GM21367 (cell line): ENCODE measurements at regions not wholly inside any gene's neighbourhood (a gene's known extent, or its start where the extent isn't known, plus 50 kb on each side); places are given as distances from the start of the nearest gene placed in this dataset.

Experiments
- ATAC-seq: cut with Tn5 transposase; IDR thresholded peaks from one replicate; pipeline ENCODE4 v1.9.1; 2021; ENCODE audit not compliant: unreplicated experiment

DNA sequence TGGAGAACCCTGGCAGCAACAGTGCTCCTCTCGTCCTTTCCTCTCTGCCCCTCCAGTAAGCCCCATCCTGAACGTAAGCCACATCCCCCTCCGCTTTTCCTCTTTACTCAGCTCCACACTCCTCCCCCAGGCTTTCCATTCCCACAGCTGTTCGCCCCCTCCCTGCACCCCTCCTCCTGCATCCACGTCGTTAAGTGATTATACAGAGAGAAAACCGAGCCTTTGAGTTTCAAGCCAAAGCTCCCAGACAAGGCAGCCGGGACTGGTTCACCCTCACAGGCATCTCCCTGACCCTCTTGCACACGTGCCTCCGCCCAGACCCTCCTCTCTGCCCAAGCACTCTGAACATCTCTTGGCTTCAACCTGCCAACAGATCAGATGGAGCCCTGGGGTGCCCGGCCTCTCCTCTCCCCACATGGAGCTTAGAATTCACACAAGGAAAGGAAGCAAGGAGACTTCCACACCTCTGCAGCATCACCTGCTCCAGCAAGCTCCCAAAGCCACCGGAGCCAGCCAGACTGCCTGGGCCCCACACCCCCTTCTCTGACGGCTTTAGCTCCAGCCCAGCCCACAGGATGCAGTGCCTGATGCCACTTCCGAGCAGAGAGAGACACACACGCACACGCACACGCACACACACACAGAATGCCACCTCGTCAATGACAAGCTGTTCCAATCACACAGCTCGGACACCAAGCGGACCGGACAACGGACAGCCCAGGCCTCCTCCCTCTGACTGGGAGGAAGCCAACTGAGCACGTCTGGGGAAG, 99.9 kb upstream of the CCL2 start:
- no peak for ATAC-seq

DNA sequence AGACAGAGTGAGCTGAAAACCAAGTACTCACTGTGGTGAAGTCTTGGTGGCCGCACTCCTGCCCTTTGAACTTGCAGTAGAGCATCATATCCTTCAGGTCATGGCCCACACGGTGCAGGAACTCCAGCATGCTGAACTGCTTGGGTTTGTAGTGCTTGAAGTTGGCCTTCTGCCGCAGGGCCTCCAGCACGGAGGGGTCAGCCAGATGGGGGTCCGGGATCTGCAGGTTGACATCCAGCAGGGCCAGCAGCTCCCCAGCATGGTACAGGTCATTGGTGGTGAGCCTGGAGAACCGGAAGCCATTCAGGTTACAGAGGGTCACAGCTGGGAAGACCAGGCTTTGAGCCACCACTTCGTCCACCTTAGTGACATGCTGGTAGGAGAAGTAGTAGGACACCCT, 99.1 kb upstream of the CCL2 start:
- ATAC-seq = no peak

DNA sequence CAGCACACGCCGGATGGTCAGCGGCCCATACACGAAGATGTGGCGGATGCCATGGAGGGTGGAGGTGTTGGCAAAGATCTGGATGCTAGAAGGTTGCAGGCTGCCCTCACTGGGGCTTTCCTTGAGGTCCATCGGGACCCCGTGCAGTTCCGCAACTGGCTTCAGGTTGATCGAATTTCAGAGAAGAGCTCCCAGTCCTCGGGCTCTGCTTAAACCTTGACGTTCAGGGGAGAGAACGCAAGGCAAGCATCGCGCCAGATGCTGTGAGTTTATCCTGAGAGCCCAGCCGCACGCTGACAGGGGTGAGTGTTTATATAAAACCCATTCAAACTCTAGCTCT, 98.7 kb upstream of the CCL2 start:
- no peak for ATAC-seq

DNA sequence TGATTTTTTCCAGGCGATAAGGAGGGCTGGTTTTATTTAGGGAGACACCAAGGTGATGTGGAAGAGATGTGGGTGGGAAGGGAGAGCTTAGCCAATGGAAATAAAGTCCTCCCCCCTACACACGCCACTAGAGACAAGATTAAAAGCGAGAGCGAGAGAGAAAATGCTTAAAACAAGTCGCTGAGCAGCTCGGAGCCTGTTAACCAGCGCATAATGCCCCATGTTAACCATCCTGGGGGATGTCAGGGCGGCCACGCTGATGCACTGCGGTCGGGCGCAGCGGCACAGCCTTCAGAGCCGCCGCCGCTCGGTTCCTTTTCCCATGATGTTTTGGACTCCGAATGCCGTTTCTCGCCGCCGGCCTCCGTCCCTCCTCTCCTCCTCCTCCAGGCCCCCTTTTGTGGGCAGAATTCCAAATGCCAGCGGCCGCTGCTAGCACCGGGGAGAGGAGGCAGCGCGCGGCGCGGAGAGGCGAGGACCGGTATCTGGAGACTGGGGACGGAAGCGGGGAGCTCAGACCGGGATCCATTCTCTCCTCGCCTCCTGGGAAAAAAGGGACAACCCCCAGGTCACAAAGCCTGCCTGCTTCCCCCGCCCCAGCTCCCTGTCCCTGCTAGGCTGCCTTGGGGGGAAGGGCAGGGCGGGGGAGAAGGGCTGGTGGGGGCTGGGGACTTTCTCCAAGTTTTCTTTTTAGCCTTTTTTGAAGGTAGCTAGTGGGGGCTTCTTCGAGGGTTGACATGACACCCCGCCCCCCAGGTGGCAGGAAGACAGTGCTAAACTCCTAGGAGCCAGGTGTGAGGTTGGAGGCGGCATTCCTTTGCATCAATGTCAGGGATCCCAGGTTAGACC, 98.1 kb upstream of the CCL2 start:
- ATAC-seq = no peak

DNA sequence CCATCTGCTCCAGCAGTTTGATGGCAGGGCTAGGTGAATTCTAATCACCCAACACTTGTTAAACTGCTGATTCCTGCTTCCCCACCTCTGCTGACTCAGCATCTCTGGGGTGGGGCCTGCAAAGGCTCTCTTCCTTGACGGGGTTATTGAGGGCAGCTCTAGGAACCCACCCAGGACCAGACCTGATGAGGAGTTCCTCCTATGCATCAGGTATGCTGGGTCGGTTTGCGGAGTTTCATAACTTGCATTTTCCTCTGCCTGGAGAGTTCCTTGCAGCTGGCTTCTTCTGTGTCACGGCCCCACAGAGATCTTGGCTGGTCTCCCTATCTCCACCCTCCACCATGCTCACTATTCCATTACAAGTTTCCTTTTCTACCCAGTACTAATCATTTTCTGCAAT, 93.4 kb upstream of the CCL2 start:
- ATAC-seq = no peak

DNA sequence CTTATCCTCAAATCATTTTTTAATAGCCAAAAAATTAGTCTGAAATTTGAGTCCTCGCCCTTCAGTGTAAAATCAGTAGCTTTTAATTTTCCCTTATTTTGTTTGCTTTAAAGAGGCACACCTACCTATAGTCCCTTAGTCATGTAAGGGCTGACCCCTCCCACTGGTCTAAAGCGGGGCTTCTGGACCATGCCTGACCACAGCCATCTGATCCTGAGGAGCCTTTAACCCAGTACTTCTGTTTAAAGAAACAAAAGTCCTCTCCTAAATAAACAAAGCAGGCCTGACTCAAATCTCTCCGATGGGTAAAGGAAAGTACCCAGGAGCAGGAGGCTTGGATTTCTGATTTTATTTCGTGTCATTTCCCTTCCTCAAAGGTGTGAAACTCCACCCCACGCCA, 92.0 kb upstream of the CCL2 start:
- ATAC-seq = no peak

DNA sequence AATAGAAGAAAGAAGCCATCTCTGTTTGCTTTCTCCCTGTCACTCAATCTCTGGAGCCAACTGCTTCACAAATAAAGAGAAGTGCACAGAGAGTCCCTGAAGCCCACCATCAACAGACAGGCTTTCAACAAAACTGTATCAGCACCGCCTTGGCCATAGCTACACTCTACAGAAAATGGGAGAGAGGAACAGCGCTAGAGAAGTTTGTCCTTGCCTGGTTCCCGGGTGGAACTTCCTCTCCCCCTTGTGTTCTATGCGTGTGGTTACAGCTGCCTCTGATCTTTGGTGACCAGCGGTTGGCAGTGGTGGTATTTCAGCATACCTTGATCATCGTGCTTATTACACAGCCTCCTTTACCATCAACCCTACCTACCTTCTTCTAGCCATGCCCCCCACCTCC, 91.4 kb upstream of the CCL2 start:
- no peak for ATAC-seq

DNA sequence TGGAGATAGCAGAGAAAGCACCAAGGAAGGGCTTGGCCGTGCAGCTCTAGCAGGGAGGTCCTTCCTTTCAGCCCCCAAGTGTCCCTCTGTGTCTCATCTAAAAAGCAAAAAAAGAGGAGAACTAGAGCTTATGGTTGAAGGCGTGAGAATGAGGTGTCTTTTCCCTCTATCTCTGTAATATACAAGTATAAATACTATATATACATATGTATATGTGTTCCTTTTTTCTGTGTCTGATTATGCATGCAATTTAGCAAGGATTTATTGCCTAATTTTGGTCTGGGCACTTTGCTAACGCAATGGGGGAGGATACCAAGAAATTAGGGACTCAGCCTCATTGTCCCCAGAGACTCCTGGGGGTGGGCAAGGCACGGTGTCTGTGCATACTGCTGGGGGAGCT, 90.2 kb upstream of the CCL2 start:
- no peak for ATAC-seq

DNA sequence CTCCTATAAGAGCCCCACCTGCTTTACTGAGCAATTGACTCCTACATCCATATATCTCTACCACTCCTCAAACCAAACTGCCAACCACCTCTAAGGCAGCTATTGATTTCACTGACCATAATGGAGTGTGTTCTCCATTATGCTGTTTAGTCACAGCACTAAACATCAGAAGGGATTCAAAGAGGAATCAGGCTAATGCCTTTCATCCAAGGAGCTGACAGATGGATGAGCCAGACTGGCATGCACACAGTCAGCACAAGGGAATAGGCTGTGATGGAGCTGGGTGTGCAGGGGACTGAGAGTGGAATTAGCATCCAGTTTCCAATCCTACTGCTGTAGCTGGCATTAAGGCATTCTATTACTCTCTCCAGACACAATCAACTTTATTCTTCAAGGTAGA, 88.7 kb upstream of the CCL2 start:
- ATAC-seq = no peak

DNA sequence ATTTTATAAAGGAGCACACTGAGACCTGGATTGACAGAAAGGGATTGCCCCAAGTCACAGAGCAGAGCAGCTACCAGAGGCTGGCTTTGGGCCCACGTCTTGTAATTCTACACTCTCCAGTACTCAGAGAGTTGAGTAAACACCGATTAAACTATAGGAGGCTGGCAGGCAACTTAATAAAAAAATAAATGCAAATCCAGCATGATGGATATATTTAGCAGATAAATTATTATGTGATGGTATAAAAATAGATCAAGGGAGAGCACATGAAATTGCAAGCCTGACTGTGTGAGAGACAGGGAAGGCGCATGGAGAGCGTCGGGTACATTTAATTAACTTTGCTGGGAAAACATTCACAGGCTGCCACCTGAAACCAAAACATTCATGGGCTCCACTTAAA, 87.7 kb upstream of the CCL2 start:
- no peak for ATAC-seq

DNA sequence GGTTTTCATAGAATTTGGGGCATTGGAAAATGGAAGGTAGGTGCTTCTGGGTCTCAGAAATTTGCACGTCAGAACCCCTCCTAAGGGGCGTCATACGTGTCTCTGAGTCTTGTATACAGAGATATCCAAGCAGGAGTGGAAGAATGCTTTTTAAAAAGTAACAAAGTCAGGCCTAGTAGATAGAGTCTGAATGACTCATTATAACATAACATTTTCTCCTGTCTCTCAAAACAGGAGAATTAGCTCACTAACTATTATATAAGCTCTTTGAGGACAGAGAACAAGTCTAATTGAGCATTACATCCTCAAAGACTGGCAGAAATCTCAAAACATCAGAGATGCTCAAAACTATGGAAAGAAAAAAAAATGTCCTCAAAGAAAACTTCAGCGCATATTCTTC, 86.1 kb upstream of the CCL2 start:
- ATAC-seq = no peak

DNA sequence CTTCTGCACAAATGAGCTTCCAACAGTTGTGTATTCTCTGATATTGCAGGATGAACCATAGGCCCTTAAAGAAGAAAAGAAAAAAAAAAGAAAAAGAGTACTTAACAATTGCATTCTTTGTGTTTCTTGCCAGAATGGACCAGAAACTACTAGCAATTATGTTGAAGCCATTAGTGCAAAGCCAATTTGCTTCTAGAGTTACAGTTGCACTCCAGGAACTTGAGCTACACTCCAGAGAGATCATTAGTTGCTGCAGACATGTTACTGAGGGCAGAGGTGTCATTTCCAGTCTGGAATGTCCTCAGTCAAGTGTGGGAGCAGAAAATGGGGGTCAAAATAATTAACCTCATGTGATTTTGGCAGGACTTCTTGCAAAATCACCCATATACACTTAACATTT, 85.6 kb upstream of the CCL2 start:
- ATAC-seq = no peak

DNA sequence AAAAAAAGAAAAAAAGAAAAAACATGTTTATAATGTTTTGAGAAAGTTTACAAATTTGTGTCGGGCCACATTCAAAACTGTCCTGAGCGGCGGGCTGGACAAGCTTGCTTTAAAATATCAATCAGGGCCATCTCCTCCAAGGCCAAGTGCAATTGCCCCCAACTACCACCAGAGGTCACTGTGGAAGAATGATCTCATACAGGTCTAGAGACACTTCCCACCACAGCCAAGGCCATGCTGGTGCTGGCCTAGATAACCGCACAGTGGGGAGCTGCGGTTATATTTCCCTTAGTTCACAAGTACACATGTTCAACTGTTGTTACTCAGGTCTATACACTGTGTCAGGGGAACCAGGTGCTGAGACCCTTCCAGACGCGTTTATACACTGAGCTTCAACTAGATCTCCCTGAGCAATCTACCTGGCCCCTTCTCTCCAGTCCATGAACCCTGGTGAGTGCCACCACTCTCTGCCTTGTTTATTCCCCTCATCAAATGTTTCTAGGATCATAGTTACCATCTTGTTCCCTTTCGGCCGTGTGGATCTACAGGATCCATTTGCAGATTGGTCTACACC, 83.8 kb upstream of the CCL2 start:
- no peak for ATAC-seq

DNA sequence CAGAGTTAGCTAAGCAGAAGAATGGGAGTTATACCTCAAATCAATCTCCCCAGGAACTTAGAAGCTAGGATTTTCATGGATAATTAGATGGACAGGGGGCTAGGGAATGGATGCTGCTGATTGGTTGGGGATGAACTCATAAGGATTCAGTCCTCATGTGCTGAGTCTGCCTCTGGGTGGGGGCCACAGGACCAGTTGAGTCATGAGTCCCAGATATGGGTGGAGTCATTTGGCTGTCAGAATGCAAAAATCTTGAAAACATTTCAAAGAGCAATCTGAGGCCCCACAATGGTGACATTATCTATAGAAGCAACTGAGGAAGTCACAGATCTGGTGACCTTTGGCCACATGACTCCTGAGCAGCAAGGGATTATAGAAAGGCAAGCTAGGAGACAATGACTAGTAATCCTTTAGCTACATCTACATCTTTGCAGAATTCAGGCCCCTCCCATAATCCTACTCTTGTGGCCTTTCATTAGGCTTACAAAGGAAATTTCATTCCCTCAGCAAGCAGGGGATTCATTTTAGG, 82.6 kb upstream of the CCL2 start:
- ATAC-seq = no peak

DNA sequence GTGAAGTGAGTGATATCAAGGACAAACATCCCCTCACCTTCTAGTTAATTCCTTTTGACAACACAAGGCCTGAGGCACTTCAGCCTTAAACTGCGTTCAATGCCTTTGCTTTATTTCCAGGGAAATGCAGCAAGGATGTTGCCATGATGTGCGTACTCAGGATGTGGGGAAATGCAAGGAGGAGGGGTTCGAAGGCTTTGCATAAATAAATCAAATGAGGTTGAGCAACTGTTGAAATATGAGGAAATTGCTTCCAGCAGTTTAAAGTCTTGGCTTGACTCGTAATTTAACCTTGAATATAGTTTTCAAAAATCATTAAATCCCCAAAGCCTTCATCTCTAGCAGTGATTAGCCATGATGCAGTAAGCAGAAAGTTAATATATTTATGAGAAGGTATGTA, 81.8 kb upstream of the CCL2 start:
- no peak for ATAC-seq

DNA sequence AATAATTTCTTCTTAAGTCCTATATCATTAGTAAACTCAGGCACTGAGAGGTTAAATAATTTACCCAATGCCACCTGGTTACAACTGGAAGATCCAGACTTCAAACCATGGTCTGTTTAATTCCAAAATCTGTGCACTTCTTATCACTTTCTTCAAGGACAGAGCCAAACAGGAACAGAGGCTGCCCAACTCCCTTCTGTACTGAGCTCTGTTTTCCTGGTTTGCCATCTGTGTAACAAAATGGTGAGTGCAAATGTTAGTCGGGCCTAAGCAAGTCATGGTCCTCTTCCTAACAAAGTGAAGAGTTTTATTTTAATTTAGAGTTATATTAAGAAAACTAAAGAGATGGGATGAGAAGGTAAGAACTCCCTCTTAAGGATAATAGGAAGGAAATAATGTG, 80.6 kb upstream of the CCL2 start:
- no peak for ATAC-seq

DNA sequence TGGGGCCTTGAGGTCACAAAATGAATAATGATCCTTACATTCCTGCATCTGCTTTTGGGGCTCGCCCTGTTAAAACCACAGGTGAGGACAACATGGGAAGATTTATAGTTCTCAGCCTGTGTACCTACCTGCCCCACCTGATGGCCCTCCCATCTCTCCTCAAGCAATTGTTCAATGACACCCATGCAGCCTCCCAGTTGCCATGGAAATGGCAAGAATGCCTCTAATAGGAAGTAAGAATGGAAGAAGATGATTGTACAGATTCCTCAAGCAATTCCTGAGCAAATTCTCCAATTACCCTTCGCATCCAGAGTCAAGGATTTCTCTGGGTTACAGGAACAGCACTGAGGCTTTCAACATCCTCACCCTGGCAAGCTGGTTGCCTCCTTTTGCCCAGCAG, 78.6 kb upstream of the CCL2 start:
- no peak for ATAC-seq

DNA sequence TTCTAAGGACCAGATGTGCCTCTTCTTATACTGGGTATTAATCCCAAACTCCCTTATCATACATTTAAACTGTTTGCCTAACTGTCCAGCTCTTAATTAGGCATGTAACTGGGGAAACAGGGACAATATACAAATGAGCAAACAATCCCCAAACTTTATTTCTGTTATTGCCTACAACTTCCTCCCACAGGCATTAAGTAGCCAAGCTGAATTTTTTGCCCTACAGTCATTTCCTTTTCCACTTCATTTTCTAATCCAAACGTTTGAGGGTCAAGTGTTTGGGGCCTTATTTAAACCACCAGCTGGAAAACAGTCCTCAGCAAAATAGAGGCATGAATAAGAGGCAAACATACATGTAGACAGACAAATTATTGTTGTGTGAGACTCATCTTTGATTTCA, 77.4 kb upstream of the CCL2 start:
- ATAC-seq = no peak

DNA sequence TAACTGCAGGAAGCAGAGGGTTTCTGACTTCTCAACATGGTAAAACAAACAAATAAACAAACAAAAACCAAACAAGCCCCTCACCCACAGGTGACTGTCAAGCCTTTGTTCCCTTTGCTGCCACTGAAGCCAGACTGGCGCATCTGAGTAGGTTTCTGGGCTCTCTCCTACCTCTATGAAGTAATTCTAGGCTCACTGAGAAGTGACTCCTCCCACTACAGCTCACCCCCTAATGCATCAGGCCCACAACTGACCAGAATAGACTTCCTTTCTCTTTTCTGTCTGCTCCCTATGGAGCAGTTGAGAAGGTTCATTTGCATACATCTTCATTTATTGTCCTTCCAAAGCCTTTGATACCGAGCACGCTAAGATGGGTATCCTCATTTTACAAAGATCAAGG, 77.0 kb upstream of the CCL2 start:
- no peak for ATAC-seq

DNA sequence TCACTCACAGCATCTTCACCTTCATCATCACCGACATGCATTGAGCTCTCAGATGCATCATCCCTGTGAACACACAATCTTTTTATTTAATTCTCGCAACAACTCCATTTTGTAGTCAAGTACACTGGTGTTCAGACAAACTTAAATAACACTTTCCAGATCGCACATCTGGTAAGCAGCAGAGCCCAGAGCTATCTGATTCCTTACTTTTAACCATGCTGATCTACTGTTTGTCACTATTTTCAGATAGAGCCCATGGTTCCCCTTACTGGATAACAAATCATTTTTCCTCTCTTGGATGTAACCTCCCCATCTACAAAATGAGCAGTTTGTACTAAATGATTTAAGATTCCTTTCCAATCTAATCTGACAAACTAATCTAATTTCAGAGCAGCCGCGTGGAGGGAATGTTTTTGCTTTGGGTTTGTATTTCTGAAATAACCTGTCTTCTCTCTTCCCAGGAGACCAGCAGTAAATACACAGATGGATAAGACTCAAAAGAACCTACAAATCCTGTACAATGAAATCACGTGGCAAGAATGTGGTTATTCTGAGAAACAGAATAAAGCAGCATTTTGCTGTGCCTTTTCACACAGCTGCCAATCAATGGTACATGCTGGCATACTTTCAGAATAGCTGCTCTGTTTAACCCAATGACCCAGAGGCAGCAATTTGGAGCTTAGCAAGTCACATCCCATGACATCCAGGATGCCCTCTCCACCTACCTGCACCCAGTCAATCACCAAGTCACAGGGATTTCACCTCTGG, 72.9 kb upstream of the CCL2 start:
- ATAC-seq = no peak

DNA sequence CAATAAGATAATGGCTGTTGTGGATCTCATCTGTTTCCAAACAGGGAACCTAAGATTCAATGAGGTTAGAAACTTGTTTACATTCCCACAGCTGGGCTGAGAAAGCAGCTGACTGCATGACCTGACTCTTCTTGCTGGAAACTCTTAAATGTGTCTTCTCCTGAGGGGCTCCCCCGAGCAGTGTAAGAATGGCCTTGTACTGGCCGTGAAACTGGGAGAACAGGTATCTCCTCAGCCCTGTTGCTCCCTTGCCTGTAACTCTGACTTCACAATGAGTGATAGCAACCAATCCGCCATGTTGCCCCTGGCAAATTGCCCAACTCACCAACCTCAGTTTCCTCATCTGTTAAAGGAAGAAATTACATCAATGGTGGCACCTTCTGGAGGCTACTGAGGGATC, 59.1 kb upstream of the CCL2 start:
- no peak for ATAC-seq
